IMR-90 (cell line): ENCODE measurements at regions not wholly inside any gene's neighbourhood (a gene's known extent, or its start where the extent isn't known, plus 50 kb on each side); places are given as distances from the start of the nearest gene placed in this dataset.

Source experiments
- ATAC-seq: fragments of 200-7000 bp; cut with Tn5 transposase; 2 replicates; pipeline ENCODE4 v1.9.1; 2020; ENCODE audit warnings: low read depth, mild to moderate bottlenecking, moderate library complexity
- BruUV-seq: library from RNA; stranded (reverse); fragments of 400-500 nt; replicated peaks from 2 replicates; lab custom pipeline; 2021; lab: Mats Ljungman, UMichigan
- CTCF ChIA-PET: fragments of 300-600 bp; formaldehyde crosslinking; extraction: SDS; loops from one replicate; lab custom pipeline; 2021; ENCODE audit warnings: antibody characterized with exemption; lab: Yijun Ruan, JAX
- POLR2A ChIA-PET: fragments of 300-600 bp; sonication (Branson Sonifier 250); formaldehyde crosslinking; loops from one replicate; lab custom pipeline; 2022; ENCODE audit warnings: antibody characterized with exemption; ENCODE audit not compliant: unreplicated experiment; lab: Charles Lee
- DNase-seq: peaks from one replicate; pipeline ENCODE4 v3.0.0; 2013
- H2AFZ ChIP-seq: replicated peaks from 2 replicates; pipeline ENCODE3; 2013; ENCODE audit warnings: low read length, mild to moderate bottlenecking; ENCODE audit not compliant: poor library complexity
- H2AK5ac ChIP-seq: 2 replicates; pipeline ENCODE4 v1.6.1; 2013; ENCODE audit warnings: low read depth, low read length, inconsistent platforms
- H2AK9ac ChIP-seq: replicated peaks from 2 replicates; pipeline ENCODE3; 2013; ENCODE audit warnings: mild to moderate bottlenecking, low read depth, low read length, moderate library complexity; ENCODE audit not compliant: poor library complexity
- H2BK120ac ChIP-seq: 2 replicates; pipeline ENCODE4 v1.6.1; 2013; ENCODE audit warnings: low read depth, low read length, inconsistent platforms
- H2BK15ac ChIP-seq: 3 replicates; pipeline ENCODE4 v1.6.1; 2013; ENCODE audit warnings: low read depth, low read length, inconsistent platforms
- H2BK20ac ChIP-seq: 2 replicates; pipeline ENCODE4 v1.6.1; 2013; ENCODE audit warnings: low read depth, mild to moderate bottlenecking, inconsistent platforms, low read length, moderate library complexity
- H2BK5ac ChIP-seq: 2 replicates; pipeline ENCODE4 v1.6.1; 2013; ENCODE audit warnings: mild to moderate bottlenecking, low read depth, low read length, inconsistent platforms; ENCODE audit not compliant: poor library complexity, severe bottlenecking
- H3K14ac ChIP-seq: replicated peaks from 2 replicates; pipeline ENCODE4 v1.6.1; 2013; ENCODE audit warnings: low read depth, low read length, inconsistent platforms
- H3K18ac ChIP-seq: 2 replicates; pipeline ENCODE4 v1.6.1; 2013; ENCODE audit warnings: low read depth, low read length, control low read depth
- H3K23ac ChIP-seq: 2 replicates; pipeline ENCODE4 v1.6.1; 2013; ENCODE audit warnings: low read depth, low read length, inconsistent platforms
- H3K27ac ChIP-seq: 2 replicates; pipeline ENCODE4 v1.5.1; 2013; ENCODE audit warnings: mild to moderate bottlenecking, control low read depth, low read length; ENCODE audit not compliant: insufficient read depth
- H3K27me3 ChIP-seq: 2 replicates; pipeline ENCODE4 v1.6.1; 2013; ENCODE audit warnings: low read length; ENCODE audit not compliant: control insufficient read depth, insufficient read depth
- H3K36me3 ChIP-seq: 2 replicates; pipeline ENCODE4 v1.6.1; 2013; ENCODE audit warnings: low read length, mixed read lengths; ENCODE audit not compliant: control insufficient read depth, insufficient read depth
- H3K4ac ChIP-seq: 2 replicates; pipeline ENCODE4 v1.6.1; 2013; ENCODE audit warnings: low read depth, low read length, inconsistent platforms
- H3K4me1 ChIP-seq: 2 replicates; pipeline ENCODE4 v1.6.1; 2013; ENCODE audit warnings: low read length, mixed read lengths; ENCODE audit not compliant: control insufficient read depth, insufficient read depth
- H3K4me2 ChIP-seq: 2 replicates; pipeline ENCODE4 v1.6.1; 2013; ENCODE audit warnings: low read depth, mild to moderate bottlenecking, control low read depth, low read length, moderate library complexity
- H3K4me3 ChIP-seq: 2 replicates; pipeline ENCODE4 v1.5.1; 2013; ENCODE audit warnings: low read depth, mild to moderate bottlenecking, control low read depth, low read length, moderate library complexity; ENCODE audit not compliant: insufficient read depth
- H3K56ac ChIP-seq: 2 replicates; pipeline ENCODE4 v1.6.1; 2013; ENCODE audit warnings: low read length, inconsistent platforms; ENCODE audit not compliant: insufficient read depth; ENCODE audit errors: extremely low read depth
- H3K79me1 ChIP-seq, 2 experiments: 2 replicates each; pipeline ENCODE4 v1.6.1; 2013; ENCODE audit warnings: low read length in 2 of 2, inconsistent platforms in 1 of 2, low read depth in 1 of 2
- H3K9ac ChIP-seq: 2 replicates; pipeline ENCODE4 v1.6.1; 2013; ENCODE audit warnings: low read depth, low read length, control low read depth
- H3K9me1 ChIP-seq: 2 replicates; pipeline ENCODE4 v1.6.1; 2013; ENCODE audit warnings: low read length, inconsistent platforms; ENCODE audit not compliant: insufficient read depth
- H3K9me3 ChIP-seq: 2 replicates; pipeline ENCODE4 v1.6.1; 2013; ENCODE audit warnings: low read length; ENCODE audit not compliant: control insufficient read depth, insufficient read depth
- H4K20me1 ChIP-seq: 2 replicates; pipeline ENCODE4 v1.6.1; 2013; ENCODE audit warnings: low read length, inconsistent platforms; ENCODE audit not compliant: insufficient read depth
- H4K5ac ChIP-seq: 2 replicates; pipeline ENCODE4 v1.6.1; 2013; ENCODE audit warnings: mild to moderate bottlenecking, low read depth, low read length, control low read depth
- H4K8ac ChIP-seq, 2 experiments: 2 replicates each; pipeline ENCODE4 v1.6.1; 2013; ENCODE audit warnings: low read depth in 2 of 2, low read length in 2 of 2, control low read depth in 1 of 2, inconsistent platforms in 1 of 2
- H4K91ac ChIP-seq: 2 replicates; pipeline ENCODE4 v1.6.1; 2013; ENCODE audit warnings: low read depth, low read length, inconsistent platforms; ENCODE audit not compliant: insufficient read depth
- BHLHE40 ChIP-seq: fragments of 150-350 bp; IDR thresholded peaks from 2 replicates; pipeline ENCODE4 v1.6.1; 2016; ENCODE audit warnings: mild to moderate bottlenecking, low read depth, low read length
- CEBPB ChIP-seq: IDR thresholded peaks from 2 replicates; pipeline ENCODE4 v1.6.1; 2012; ENCODE audit warnings: low read depth, low read length, improper control_type of control experiment
- CHD1 ChIP-seq: IDR thresholded peaks from 2 replicates; pipeline ENCODE4 v1.6.1; 2012; ENCODE audit warnings: low read depth, low read length, improper control_type of control experiment
- MAFK ChIP-seq: IDR thresholded peaks from 2 replicates; pipeline ENCODE4 v1.6.1; 2012; ENCODE audit warnings: low read depth, low read length, improper control_type of control experiment
- MXI1 ChIP-seq: IDR thresholded peaks from 2 replicates; pipeline ENCODE4 v1.6.1; 2012; ENCODE audit warnings: low read depth, mild to moderate bottlenecking, low read length, moderate library complexity, borderline replicate concordance
- POLR2A ChIP-seq: IDR thresholded peaks from 2 replicates; pipeline ENCODE4 v1.6.1; 2012; ENCODE audit warnings: mild to moderate bottlenecking, low read depth, low read length
- RAD21 ChIP-seq: IDR thresholded peaks from 2 replicates; pipeline ENCODE4 v1.6.1; 2012; ENCODE audit warnings: low read length, improper control_type of control experiment
- USF2 ChIP-seq: fragments of 150-350 bp; IDR thresholded peaks from 2 replicates; pipeline ENCODE4 v1.6.1; 2017; ENCODE audit warnings: mild to moderate bottlenecking, antibody characterized with exemption, low read length, low read depth
- WGBS, 2 experiments: methylation state at CpG; one replicate each; pipeline versions ENCODE4 v1.1.5 to v1.1.7; 2013; ENCODE audit warnings: missing lambda C conversion rate in 2 of 2; ENCODE audit not compliant: insufficient read length in 1 of 2; ENCODE audit errors: extremely low coverage in 2 of 2; 5-methylcytosine and 5-hydroxymethylcytosine counted together
- dilution Hi-C: fragments of 300-500 bp; cut with HindIII; formaldehyde crosslinking; loops from one replicate; pipeline ENCODE4 v1.14.3; 2018; ENCODE audit warnings: low sequenced_read_pairs; ENCODE audit not compliant: unreplicated experiment
- in situ Hi-C: fragments of 300-500 bp; cut with MboI; formaldehyde crosslinking; loops from 3 replicates; pipeline ENCODE4 v1.14.3; 2019; ENCODE audit warnings: low sequenced_read_pairs, inconsistent platforms, mixed read lengths
- intact Hi-C: fragments of 100-400 bp; cut with micrococcal nuclease; formaldehyde crosslinking; loops from 2 replicates; pipeline ENCODE4 v1.10.0; 2022

- H3K14ac ChIP-seq, result no peak overlapping the region
- intact Hi-C loops, result no loop called here
- H3K4ac ChIP-seq, result no peak overlapping the region
- DNase-seq (no peak), ATAC-seq (no peak)
- no peak overlapping the region for H4K8ac ChIP-seq
- no peak overlapping the region for H3K23ac ChIP-seq
- no peak overlapping the region for H2AK9ac ChIP-seq
- no peak overlapping the region for H3K4me3 ChIP-seq
- no peak overlapping the region for H3K4me2 ChIP-seq
- no peaks in the 10 kb centered on the region for H3K36me3 ChIP-seq
- no peaks in the 10 kb centered on the region for H4K20me1 ChIP-seq
- in situ Hi-C loops, result no loop called here
- H2BK15ac ChIP-seq, result no peak overlapping the region
- H3K56ac ChIP-seq, result no peak overlapping the region
- no CpG with 5 or more reads among the region's 1 CpG for WGBS, 2 experiments
- H2AK5ac ChIP-seq, result no peak overlapping the region
- no peaks in the 10 kb centered on the region; the same call in 1 of the 2 replicates for H3K27me3 ChIP-seq
- H3K79me1 ChIP-seq, result no peaks in the 10 kb centered on the region
- dilution Hi-C loops, result no loop called here
- H3K9me3 ChIP-seq, result no peaks in the 10 kb centered on the region
- H3K18ac ChIP-seq, result no peak overlapping the region
- POLR2A ChIA-PET, result no interaction called here
- no peak overlapping the region for H2BK5ac ChIP-seq
- CTCF ChIA-PET, result no interaction called here
- H3K9me1 ChIP-seq, result no peaks in the 10 kb centered on the region; the same call in 1 of the 2 replicates
- BruUV-seq, result no TSS peak
- H4K5ac ChIP-seq, result no peak overlapping the region
- H4K91ac ChIP-seq, result no peak overlapping the region
- H2BK120ac ChIP-seq, result no peak overlapping the region
- H3K9ac ChIP-seq, result no peak overlapping the region
- no peak overlapping the region for H3K27ac ChIP-seq
- H2AFZ ChIP-seq, result no peak overlapping the region
- H3K4me1 ChIP-seq, result peaks cover 1% of the 10 kb centered on the region; the same call in 1 of the 2 replicates
- TF ChIP-seq BHLHE40 (no peak), POLR2A (no peak), CHD1 (no peak), USF2 (no peak), RAD21 (peak; percentile 23; the same call in 1 of the 2 replicates), CEBPB (no peak), MXI1 (no peak), MAFK (no peak)
- no peak overlapping the region for H2BK20ac ChIP-seq
Measured at GRCh38 chr11:92388380-92388779, 163.8 kb downstream of the FAT3 start.
